GM19328 (cell line): ENCODE measurements at regions not wholly inside any gene's neighbourhood (a gene's known extent, or its start where the extent isn't known, plus 50 kb on each side); places are given as distances from the start of the nearest gene placed in this dataset.

ENCODE experiments used
- ATAC-seq: cut with Tn5 transposase; IDR thresholded peaks from one replicate; pipeline ENCODE4 v1.9.1; 2021; ENCODE audit warnings: mild to moderate bottlenecking, moderate library complexity; ENCODE audit not compliant: unreplicated experiment

DNA sequence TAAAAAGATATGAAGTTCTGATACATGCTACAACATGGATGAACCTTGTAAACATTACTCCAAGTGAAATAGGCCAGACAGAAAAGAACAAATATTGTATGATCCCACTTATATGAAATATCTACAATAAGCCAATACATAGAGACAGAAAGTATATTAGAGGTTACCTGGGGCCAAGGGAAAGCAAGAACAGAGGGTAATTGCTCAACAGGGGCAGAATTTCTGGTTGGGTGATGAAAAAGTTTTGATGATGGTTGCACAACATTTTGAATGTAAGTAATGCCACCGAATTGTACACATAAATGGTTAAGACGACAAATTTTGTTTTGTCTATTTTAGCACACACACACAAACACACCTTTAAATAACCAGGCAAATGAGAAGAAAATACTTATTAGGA, 268.4 kb downstream of the FOXO1 start:
- ATAC-seq, result no peak

- ATAC-seq, result no peak
Observed at GRCh38 chr13:40399756-40400155, 266.7 kb downstream of the FOXO1 start.

DNA sequence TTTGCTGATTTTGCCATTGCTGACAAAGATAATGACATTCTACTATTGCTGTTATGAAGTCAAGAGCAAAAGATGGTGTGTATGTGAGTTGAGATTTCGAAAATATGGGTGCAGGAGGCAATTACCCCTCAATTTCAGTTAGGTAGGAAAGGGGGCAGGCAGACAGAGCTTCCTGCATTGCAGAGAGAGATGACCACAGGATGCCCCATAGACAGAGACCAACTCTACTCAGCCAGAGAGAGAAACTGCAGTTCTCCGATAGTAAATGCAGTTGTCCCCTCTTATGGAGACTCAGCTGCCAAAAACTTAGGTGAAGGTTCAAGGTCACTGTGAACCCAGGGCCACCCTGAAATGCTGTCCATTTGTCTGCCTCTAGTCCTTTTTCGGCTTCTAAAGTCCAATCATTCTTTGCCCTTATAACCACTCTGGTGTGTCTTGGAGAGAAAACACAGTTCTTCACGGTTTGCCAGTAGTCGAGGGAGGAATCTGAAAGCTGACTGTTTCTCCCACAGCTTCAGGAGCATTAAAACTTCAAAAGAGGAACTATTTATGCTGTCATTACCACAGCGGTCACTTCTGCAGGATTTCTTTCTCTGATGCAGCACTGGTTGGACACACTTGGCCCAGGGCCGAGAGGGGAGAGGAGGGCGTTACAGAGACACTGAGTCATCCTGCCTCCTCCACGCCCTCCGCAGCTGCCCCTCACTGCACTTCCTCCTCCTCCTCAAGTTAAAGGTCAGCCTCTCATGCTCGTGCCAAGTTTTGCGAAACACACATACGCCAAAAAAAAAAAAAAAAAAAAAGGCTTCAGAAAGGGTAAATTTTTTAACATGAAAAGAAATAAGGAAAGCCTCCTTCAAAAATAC, 264.3 kb downstream of the FOXO1 start:
- ATAC-seq, result peak; percentile 85

- no peak for ATAC-seq
Observed at GRCh38 chr13:40402931-40403431, 263.5 kb downstream of the FOXO1 start.

GRCh38 chr13:40403509-40404241, 262.8 kb downstream of the FOXO1 start:
- ATAC-seq, result no peak

GRCh38 chr13:40404407-40404806, 262.0 kb downstream of the FOXO1 start:
- ATAC-seq, result no peak

DNA sequence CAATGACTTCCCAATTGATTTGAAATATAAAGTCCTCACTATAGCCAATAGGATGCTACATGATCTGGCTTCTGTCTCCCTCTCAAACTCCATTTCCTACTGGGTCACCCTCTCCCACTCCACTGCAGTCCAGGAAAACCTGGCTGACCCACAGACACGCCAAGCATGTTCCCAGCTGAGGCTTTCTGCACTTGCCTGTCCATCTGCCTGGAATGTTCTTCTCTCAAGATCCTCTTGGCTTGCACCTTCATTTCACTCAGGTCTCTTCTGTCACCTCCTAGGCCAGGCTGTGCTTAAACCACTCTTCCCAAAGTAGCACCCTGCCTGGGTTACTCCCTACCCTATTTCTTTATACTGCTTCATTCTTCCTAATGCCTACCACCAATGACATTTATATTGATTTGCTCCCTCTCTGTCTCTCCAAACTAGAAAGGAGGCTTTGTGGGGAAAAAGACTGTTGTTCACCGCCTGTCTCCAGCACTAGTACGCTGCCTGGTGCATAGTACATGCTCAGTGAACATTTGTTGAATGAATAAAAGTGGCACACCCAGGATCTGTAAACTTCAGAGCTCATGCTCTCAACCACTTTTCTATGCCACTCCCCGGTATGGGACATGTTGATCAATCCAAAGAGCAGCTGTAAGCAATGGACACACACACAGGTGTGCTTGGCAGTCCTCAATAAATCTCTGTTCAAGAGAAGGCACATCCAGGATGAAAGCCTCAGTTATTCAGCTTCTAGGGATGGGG, 261.3 kb downstream of the FOXO1 start:
- ATAC-seq, result no peak

DNA sequence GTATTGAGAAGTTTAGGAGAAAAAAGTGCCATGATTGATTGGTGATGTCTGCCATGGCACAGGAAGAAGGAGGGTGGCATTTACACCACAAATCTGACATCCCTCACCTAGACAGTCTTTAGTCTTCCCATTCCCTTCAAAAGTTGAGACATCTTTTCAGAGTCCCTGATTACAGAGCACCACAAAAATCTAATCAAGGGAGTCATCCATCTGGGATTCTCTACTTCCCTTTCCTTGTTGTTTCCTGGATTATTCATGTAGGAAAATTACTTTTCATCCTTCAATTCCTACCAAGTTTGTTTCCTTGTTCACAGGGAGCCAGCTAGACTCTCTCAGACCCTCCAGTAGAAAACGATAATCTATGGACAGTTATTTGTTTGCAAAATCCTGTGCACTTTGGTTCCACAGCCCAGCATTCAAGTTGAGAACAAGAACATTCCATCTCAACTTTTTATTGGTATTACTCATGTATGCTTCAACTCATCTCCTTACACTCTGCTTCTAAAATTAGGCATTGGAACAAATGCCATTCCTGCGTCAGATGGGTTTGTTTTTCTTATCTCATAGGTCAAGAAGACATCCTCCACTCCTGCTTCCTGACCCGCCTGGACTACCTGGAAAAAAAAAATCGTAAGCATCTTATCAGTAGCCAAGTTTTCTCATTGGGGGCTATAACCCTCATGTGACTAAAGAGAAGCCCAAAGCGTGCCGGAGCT, 259.9 kb downstream of the FOXO1 start:
- ATAC-seq, result no peak

DNA sequence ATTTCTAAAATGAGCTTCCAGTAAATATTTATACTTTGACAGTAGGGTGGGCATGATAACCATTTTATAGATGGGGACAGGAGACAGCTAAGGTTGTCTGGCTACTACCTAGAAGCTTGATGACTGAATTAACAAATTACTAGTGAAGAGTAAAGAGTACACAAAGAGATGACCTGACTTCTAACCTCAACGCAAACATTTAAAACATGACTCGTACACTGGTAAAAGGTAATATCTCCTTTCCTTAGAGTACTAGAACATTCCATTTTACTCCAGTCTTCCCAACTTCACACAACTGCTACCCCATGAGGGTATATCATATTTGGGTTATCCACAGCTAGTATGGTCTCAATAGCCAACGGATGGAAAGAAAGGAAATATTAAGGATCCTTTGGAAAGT, 258.9 kb downstream of the FOXO1 start:
- no peak for ATAC-seq

DNA sequence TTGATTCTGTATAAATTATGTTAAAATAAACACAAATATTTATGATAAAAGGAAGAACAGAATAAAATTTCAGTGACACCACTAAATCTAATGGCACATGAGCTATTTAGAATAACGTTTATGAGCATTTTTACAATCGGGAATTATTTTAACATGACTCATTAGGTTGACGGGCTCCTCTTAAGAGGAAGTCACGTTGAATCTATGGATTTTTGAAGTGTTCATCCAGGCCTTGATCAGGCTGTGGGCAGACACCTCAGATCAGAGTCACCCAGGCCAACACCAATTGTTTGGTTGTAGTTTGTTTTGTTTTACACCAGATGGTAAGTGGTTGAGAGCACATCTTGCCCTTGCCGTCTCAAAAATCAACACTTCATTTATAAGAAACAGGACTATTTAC, 257.8 kb downstream of the FOXO1 start:
- ATAC-seq, result no peak

DNA sequence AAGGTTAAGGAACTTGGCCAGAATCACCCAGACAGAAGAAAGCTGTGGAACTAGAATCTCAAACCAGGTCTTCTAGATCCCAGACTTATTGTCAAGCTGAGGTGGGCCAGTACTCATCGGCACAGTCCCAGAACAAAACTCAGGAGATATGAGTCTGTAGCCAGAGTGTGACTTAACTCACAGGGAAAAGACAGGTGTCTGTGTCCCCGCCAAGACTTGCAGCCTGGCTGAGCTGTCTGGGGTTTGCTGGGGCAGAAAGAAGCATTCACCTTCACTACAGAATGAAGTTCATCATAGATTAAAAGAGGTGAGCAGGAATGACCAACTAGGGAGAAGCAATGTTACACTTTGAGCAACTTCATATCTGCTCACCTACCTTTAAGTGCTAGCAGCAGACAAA, 257.2 kb downstream of the FOXO1 start:
- no peak for ATAC-seq

DNA sequence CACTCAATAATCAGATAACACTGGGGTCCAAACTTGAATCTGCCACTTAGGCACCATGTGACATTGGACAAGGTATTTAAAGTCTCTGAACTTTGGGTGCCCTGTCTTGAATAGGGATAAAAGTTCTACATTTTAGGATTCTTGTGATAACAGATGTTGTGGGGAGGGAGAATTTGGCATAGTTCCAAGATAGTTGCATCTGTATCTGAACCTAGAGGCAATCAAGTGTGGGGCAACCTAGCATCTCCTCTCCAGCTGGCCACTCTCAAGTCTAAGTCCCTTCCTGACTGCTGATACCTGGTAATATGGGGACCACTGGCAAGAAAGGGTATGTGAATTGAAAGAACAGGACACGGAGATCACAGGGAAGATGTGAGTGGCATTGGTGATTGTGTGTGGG, 256.1 kb downstream of the FOXO1 start:
- ATAC-seq, result no peak

GRCh38 chr13:40420160-40420740, 246.2 kb downstream of the FOXO1 start:
- no peak for ATAC-seq

GRCh38 chr13:40422588-40423235, 243.7 kb downstream of the FOXO1 start:
- ATAC-seq, result no peak

DNA sequence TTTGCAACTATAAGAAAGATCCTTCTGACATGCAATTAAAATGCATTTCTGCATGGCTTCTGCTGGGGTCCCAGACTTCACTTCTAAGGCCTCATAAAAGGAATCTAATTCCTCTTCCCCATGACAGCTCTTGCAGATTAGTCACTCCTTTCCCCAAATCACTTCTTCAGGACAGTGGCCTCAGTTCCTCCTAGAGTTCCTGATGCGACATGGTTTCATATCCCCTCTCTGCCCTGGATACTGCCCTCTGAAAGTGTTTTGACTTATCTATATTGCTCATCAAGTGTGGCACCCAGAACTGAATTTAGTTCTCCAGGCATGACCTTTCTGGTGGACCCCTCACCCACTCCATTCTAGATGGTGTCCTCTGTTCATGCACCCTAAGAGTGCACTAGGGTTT, 238.1 kb downstream of the FOXO1 start:
- no peak for ATAC-seq

- ATAC-seq, result no peak
Observed at GRCh38 chr13:40429706-40430545, 236.5 kb downstream of the FOXO1 start.

GRCh38 chr13:40432018-40432978, 234.1 kb downstream of the FOXO1 start:
- ATAC-seq, result no peak

DNA sequence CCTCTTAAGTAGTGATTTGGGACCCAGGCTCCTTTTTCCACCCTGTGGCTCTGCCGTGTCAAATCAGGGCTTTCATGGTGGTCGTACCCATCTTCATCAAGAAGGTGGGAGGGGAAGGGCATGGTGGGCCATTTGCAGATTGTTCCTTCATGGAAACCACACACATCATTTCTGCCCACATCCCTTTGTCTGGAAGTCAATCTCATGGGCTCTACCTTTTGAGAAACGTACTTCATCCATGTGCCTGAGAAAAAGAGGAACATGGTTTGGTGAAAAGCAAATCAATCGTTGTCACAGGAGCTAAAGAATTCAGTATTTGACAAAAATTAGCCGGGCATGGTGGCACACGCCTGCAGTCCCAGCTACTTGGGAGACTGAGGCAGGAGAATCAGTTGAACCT, 233.4 kb downstream of the FOXO1 start:
- ATAC-seq, result no peak
